Activated CD8-positive, alpha-beta memory T cell treated with anti-CD3 and anti-CD28 coated beads for 24 hours (primary cell): ENCODE measurements at regions not wholly inside any gene's neighbourhood (a gene's known extent, or its start where the extent isn't known, plus 50 kb on each side); places are given as distances from the start of the nearest gene placed in this dataset.

Experiments
- DNase-seq: peaks from one replicate; pipeline ENCODE4 v3.0.0-alpha.2; 2020

DNA sequence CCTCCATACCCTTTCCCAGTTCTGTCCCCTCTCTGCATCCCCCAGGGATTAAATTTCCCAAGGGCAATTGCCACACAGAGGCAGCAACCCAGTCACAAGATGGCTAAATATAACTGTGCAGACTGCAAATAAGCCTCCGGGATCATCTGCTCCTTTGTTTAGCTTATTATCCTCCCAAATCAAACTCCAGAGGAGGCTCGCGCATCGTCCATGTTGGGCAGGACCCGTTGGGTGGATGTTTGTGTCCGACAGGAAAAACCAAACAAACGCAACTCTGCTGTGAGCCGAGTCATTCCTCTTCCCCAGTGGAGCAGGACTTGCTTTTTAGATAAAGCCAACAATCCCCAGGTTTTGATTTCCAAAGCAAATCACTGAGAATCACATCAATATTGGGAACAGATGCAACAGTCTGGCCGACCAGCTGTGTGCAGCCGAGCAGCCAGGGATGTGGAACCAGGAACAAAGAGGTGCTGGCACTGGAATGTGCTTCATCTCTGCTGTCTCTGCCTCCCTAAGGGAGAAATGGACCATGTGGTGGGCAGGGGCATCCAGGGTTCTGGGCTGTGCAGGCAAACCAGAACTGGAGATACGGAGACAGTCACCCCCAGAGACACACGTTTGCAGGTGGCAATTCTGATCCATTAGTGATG lies 89.8 kb downstream of the PTTG1 start:
- no peak for DNase-seq
